ENCODE measurements at regions not wholly inside any gene's neighbourhood (a gene's known extent, or its start where the extent isn't known, plus 50 kb on each side); places are given as distances from the start of the nearest gene placed in this dataset.
"Not testable (repeated sequence)": the region's sequence is repeated elsewhere in the genome, so short reads cannot be mapped to it uniquely, and the experiment has no call there.

- Histone ChIP-seq H3F3A (ENCODE audit: insufficient read depth, low read length, poor library complexity, severe bottlenecking) (no peaks in the 10 kb centered on the region), H3K27me3 (ENCODE audit: insufficient read depth, low read depth, low read length) (no peaks in the 10 kb centered on the region), H3K36me3 (ENCODE audit: insufficient read depth, low read length) (no peaks in the 10 kb centered on the region), H3K4me2 (ENCODE audit: low read length) (peak overlapping the region; percentile 8), H3K79me2 (replicated peaks; ENCODE audit: insufficient read depth, low read length) (no peaks in the 10 kb centered on the region), H3K9me3 (ENCODE audit: low read length) (no peaks in the 10 kb centered on the region), H4K20me1 (ENCODE audit: insufficient read depth) (no peaks in the 10 kb centered on the region), H2AFZ (ENCODE audit: low read depth, low read length) (no peak overlapping the region), H3K9ac (ENCODE audit: low read length) (no peak overlapping the region), H3K9me2 (ENCODE audit: insufficient read depth, low read length) (no peaks in the 10 kb centered on the region), H3K4me3 (ENCODE audit: low read length) (no peak overlapping the region), H3K27ac (ENCODE audit: low read length) (no peak overlapping the region)
- no peak for TF ChIP-seq REST (IDR thresholded peaks at IDR 0.05; ENCODE audit: borderline replicate concordance)
- TF ChIP-seq CTCF (IDR thresholded peaks at IDR 0.05; ENCODE audit: poor library complexity, severe bottlenecking) = no peak
- no peak for TF ChIP-seq EZH2 (IDR thresholded peaks at IDR 0.05; ENCODE audit: borderline replicate concordance, insufficient read depth, low read length, poor library complexity, severe bottlenecking)
- no peak for TF ChIP-seq RAD21 (conservative IDR thresholded peaks at IDR 0.05)
- TF ChIP-seq SMC3 (conservative IDR thresholded peaks at IDR 0.05; ENCODE audit: poor library complexity) = no peak
- no peak for TF ChIP-seq POLR2AphosphoS5 (IDR thresholded peaks at IDR 0.05)
- no peak for TF ChIP-seq TAF1 (IDR thresholded peaks at IDR 0.05; ENCODE audit: low read depth)
- no peak for TF ChIP-seq MXI1 (conservative IDR thresholded peaks at IDR 0.05; ENCODE audit: poor library complexity, severe bottlenecking)
- no peak for TF ChIP-seq EP300 (conservative IDR thresholded peaks at IDR 0.05; ENCODE audit: poor library complexity, severe bottlenecking)
Observed at GRCh38 chr2:173571887-173572680, 217.4 kb downstream of the CDCA7 start.

GRCh38 chr2:173572848-173573247, 218.2 kb downstream of the CDCA7 start:
- Histone ChIP-seq H4K20me1 (ENCODE audit: insufficient read depth) (no peaks in the 10 kb centered on the region), H3K4me2 (ENCODE audit: low read length) (no peak overlapping the region), H3K9me2 (ENCODE audit: insufficient read depth, low read length) (no peaks in the 10 kb centered on the region), H3K9me3 (ENCODE audit: low read length) (no peaks in the 10 kb centered on the region), H3K4me3 (ENCODE audit: low read length) (no peak overlapping the region), H3K27me3 (ENCODE audit: insufficient read depth, low read depth, low read length) (no peaks in the 10 kb centered on the region), H3K79me2 (replicated peaks; ENCODE audit: insufficient read depth, low read length) (no peaks in the 10 kb centered on the region), H3K27ac (ENCODE audit: low read length) (no peak overlapping the region), H3F3A (ENCODE audit: insufficient read depth, low read length, poor library complexity, severe bottlenecking) (no peaks in the 10 kb centered on the region), H3K9ac (ENCODE audit: low read length) (no peak overlapping the region), H2AFZ (ENCODE audit: low read depth, low read length) (no peak overlapping the region), H3K36me3 (ENCODE audit: insufficient read depth, low read length) (no peaks in the 10 kb centered on the region)
- no peak for TF ChIP-seq POLR2AphosphoS5 (IDR thresholded peaks at IDR 0.05)
- no peak for TF ChIP-seq RAD21 (conservative IDR thresholded peaks at IDR 0.05)

- not testable (repeated sequence) for H3K9ac ChIP-seq (ENCODE audit: low read length); H3K4me3 ChIP-seq (ENCODE audit: low read length); H3K4me2 ChIP-seq (ENCODE audit: low read length); H3K79me2 ChIP-seq (replicated peaks; ENCODE audit: insufficient read depth, low read length); H3K27ac ChIP-seq (ENCODE audit: low read length); H3K36me3 ChIP-seq (ENCODE audit: insufficient read depth, low read length); H3K27me3 ChIP-seq (ENCODE audit: insufficient read depth, low read depth, low read length); H3K9me2 ChIP-seq (ENCODE audit: insufficient read depth, low read length); H3K9me3 ChIP-seq (ENCODE audit: low read length); H4K20me1 ChIP-seq (ENCODE audit: insufficient read depth); H2AFZ ChIP-seq (ENCODE audit: low read depth, low read length); H3F3A ChIP-seq (ENCODE audit: insufficient read depth, low read length, poor library complexity, severe bottlenecking)
Observed at GRCh38 chr2:173573782-173574181, 219.1 kb downstream of the CDCA7 start.

All from neural cell (in vitro differentiated cells).